ENCODE measurements at regions not wholly inside any gene's neighbourhood (a gene's known extent, or its start where the extent isn't known, plus 50 kb on each side); places are given as distances from the start of the nearest gene placed in this dataset.
"Not testable (repeated sequence)": the region's sequence is repeated elsewhere in the genome, so short reads cannot be mapped to it uniquely, and the experiment has no call there.

- no peak for DNase-seq (ENCODE audit: low read depth in 4 of 4, low spot score in 3 of 4)
Measured at GRCh38 chr9:25845867-25846266, 167.6 kb upstream of the TUSC1 start.

GRCh38 chr9:25830381-25830780 is 152.1 kb upstream of the TUSC1 start:
- no peak for DNase-seq (ENCODE audit: low read depth in 4 of 4, low spot score in 3 of 4)

- DNase-seq (ENCODE audit: low read depth in 4 of 4, low spot score in 3 of 4) = no peak
Measured at GRCh38 chr9:25827626-25828025, 149.4 kb upstream of the TUSC1 start.

- DNase-seq (ENCODE audit: low read depth in 4 of 4, low spot score in 3 of 4) = no peak
Measured at GRCh38 chr9:25816439-25816838, 138.2 kb upstream of the TUSC1 start.

- no peak for DNase-seq (ENCODE audit: low read depth in 4 of 4, low spot score in 3 of 4)
Measured at GRCh38 chr9:25814023-25814422, 135.8 kb upstream of the TUSC1 start.

GRCh38 chr9:25813478-25813877 is 135.2 kb upstream of the TUSC1 start:
- DNase-seq (ENCODE audit: low read depth in 4 of 4, low spot score in 3 of 4) = no peak

GRCh38 chr9:25808554-25808953 is 130.3 kb upstream of the TUSC1 start:
- DNase-seq (ENCODE audit: low read depth in 4 of 4, low spot score in 3 of 4) = no peak

GRCh38 chr9:25804856-25805255 is 126.6 kb upstream of the TUSC1 start:
- no peak for DNase-seq (ENCODE audit: low read depth in 4 of 4, low spot score in 3 of 4)

GRCh38 chr9:25801989-25802388 is 123.7 kb upstream of the TUSC1 start:
- DNase-seq (ENCODE audit: low read depth in 4 of 4, low spot score in 3 of 4) = not testable (repeated sequence)

GRCh38 chr9:25773805-25774204 is 95.6 kb upstream of the TUSC1 start:
- DNase-seq (ENCODE audit: low read depth in 4 of 4, low spot score in 3 of 4) = no peak

GRCh38 chr9:25755951-25756350 is 77.7 kb upstream of the TUSC1 start:
- DNase-seq (ENCODE audit: low read depth in 4 of 4, low spot score in 3 of 4) = no peak

- DNase-seq (ENCODE audit: low read depth in 4 of 4, low spot score in 3 of 4) = no peak
Measured at GRCh38 chr9:25752398-25752797, 74.2 kb upstream of the TUSC1 start.

GRCh38 chr9:25742256-25742655 is 64.0 kb upstream of the TUSC1 start:
- DNase-seq (ENCODE audit: low read depth in 4 of 4, low spot score in 3 of 4) = no peak

- DNase-seq (ENCODE audit: low read depth in 4 of 4, low spot score in 3 of 4) = no peak
Measured at GRCh38 chr9:25733336-25733982, 55.2 kb upstream of the TUSC1 start.

- not testable (repeated sequence) for DNase-seq (ENCODE audit: low read depth in 4 of 4, low spot score in 3 of 4)
Measured at GRCh38 chr9:25731895-25732794, 53.9 kb upstream of the TUSC1 start.
